Psoas muscle (tissue), 7 donors: ENCODE measurements at regions not wholly inside any gene's neighbourhood (a gene's known extent, or its start where the extent isn't known, plus 50 kb on each side); places are given as distances from the start of the nearest gene placed in this dataset.
A peak's percentile ranks its signal among the peaks of the same experiment; 100 is the strongest.

Experiments
- ATAC-seq, 4 donors: fragments of 200-7000 bp; cut with Tn5 transposase; one replicate each; pipeline ENCODE4 v1.9.1; 2020; ENCODE audit warnings: moderate library complexity in 3 of 4, mild to moderate bottlenecking in 2 of 4
- DNase-seq, 2 donors: peaks; one replicate each; pipeline ENCODE4 v3.0.0-alpha.2; 2020
- H3K27ac ChIP-seq: fragments of 200-600 bp; one replicate; pipeline ENCODE4 v1.8.0; 2022
- H3K27me3 ChIP-seq, 3 donors: fragments of 200-600 bp in 1 of 3; one replicate each; pipeline versions ENCODE4 v1.6.1 to v1.8.0; 2013 to 2022; ENCODE audit warnings: low read length in 2 of 3, mild to moderate bottlenecking in 2 of 3, moderate library complexity in 1 of 3; ENCODE audit not compliant: insufficient read depth in 3 of 3
- H3K36me3 ChIP-seq, 2 donors: fragments of 200-600 bp in 1 of 2; one replicate each; pipeline versions ENCODE4 v1.6.1 to v1.8.0; 2013 to 2022; ENCODE audit warnings: low read depth in 1 of 2, mild to moderate bottlenecking in 1 of 2, moderate library complexity in 1 of 2; ENCODE audit not compliant: insufficient read depth in 1 of 2
- H3K4me1 ChIP-seq: fragments of 200-600 bp; one replicate; pipeline ENCODE4 v1.8.0; 2022
- H3K4me3 ChIP-seq: fragments of 200-600 bp; one replicate; pipeline ENCODE4 v1.8.0; 2022; ENCODE audit warnings: mild to moderate bottlenecking
- H3K9me3 ChIP-seq: fragments of 200-600 bp; one replicate; pipeline ENCODE4 v1.8.0; 2022
- WGBS, 3 donors: extraction: QIAGEN DNeasy Blood & Tissue Kit; methylation state at CpG; one replicate each; pipeline versions ENCODE4 v1.1.6 to v1.1.7; 2013; 5-methylcytosine and 5-hydroxymethylcytosine counted together
- intact Hi-C, 2 donors: fragments of 100-400 bp; cut with DNase I; formaldehyde crosslinking; loops; one replicate each; pipeline versions ENCODE4 v1.11.0 to v1.14.2; 2022
- TF ChIP-seq, protein P1 (sequence below): fragments of 200-600 bp; IDR thresholded peaks from one replicate; pipeline ENCODE4 v1.8.0; 2022; ENCODE audit warnings: antibody characterized with exemption
- donor health status: healthy with polysubstance abuse.
- donor health status: DM: no; HTN: no; CAD: no; lungs with moderate emphysema.
- donor health status: Bipolar disorder and iron deficiency.
- donor health status: healthy.
- donor health status: DM: yes; HTN: yes; CAD: no.
- donor health status: DM: no; HTN: no; CAD: no.
- donor health status: DM: yes; HTN: yes; CAD: no.

DNA sequence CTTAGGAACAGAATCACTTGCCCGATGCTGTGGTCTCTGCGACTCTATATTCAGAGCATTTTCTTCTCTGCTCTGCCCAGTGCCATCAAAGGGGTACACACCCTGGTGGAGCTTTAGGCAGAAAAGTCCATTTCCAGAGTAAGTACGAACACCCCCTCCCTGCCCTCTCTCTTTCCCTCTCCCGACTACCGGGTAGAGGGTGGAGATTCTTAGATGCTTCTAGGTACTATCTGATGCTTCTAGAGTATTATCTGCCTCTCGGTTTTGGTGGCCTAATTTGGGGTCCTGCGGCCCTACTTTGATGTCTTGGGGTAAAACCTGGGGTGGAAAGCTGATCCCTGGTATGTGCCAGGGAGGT is 245.4 kb upstream of the SOX4 start:
- TF ChIP-seq, protein P1, sequence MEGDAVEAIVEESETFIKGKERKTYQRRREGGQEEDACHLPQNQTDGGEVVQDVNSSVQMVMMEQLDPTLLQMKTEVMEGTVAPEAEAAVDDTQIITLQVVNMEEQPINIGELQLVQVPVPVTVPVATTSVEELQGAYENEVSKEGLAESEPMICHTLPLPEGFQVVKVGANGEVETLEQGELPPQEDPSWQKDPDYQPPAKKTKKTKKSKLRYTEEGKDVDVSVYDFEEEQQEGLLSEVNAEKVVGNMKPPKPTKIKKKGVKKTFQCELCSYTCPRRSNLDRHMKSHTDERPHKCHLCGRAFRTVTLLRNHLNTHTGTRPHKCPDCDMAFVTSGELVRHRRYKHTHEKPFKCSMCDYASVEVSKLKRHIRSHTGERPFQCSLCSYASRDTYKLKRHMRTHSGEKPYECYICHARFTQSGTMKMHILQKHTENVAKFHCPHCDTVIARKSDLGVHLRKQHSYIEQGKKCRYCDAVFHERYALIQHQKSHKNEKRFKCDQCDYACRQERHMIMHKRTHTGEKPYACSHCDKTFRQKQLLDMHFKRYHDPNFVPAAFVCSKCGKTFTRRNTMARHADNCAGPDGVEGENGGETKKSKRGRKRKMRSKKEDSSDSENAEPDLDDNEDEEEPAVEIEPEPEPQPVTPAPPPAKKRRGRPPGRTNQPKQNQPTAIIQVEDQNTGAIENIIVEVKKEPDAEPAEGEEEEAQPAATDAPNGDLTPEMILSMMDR: no peak
- Histone ChIP-seq H3K4me3 (no peak overlapping the region), H3K4me1 (peaks cover 15% of the 10 kb centered on the region), H3K9me3 (no peaks in the 10 kb centered on the region), H3K36me3 (no peaks in the 10 kb centered on the region), H3K27ac (peak overlapping the region; percentile 51), H3K27me3 (no peaks in the 10 kb centered on the region)
- intact Hi-C loops: loop anchor here in 1 of 2 donors (5.0 kb wide), 1 partner anchor 239 kb away; no protein-coding TSS in a partner anchor
- peak in 1 of 4 donors; percentile 9 for ATAC-seq
- DNase-seq: no peak
- WGBS, 3 donors: 57 to 63% (median 61%) methylated on average over 7 of the region's 7 CpGs

- intact Hi-C loops: loop anchor here in 1 of 2 donors (5.0 kb wide), 1 partner anchor 239 kb away; no protein-coding TSS in a partner anchor
- H3K9me3 ChIP-seq: no peaks in the 10 kb centered on the region
- peak; percentile 39 to 74 for DNase-seq
- peak; percentile 86 to 99 (median 98) for ATAC-seq
- WGBS, 3 donors: 12 to 27% (median 21%) methylated on average over 7 of the region's 7 CpGs
- H3K4me1 ChIP-seq: peaks cover 15% of the 10 kb centered on the region
- peak overlapping the region; percentile 51 for H3K27ac ChIP-seq
- no peaks in the 10 kb centered on the region for H3K27me3 ChIP-seq
- H3K36me3 ChIP-seq: no peaks in the 10 kb centered on the region
- no peak overlapping the region for H3K4me3 ChIP-seq
- TF ChIP-seq, protein P1: no peak
These were observed 244.9 kb upstream of the SOX4 start for GRCh38 chr6:21348504-21349195.

DNA sequence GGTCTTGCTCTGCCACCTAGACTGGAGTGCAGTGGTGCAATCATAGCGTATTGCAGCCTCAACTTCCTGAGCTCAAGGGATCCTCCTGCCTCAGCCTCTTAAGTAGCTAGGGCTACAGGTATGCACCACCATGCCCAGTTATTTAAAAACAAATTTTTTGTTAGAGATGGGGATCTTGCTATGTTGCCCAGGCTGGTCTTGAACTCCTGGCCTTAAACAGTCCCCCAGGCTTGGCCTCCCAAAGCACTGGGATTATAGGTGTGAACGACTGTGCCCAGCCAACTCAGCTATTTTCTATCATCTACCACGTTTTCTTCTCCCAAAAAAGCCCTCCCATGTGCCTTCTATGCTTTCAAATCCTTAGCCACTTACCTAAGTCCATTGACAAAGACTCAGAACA is 243.7 kb upstream of the SOX4 start:
- 79 to 87% (median 82%) methylated on average over 3 of the region's 3 CpGs for WGBS, 3 donors
- ATAC-seq: no peak

DNA sequence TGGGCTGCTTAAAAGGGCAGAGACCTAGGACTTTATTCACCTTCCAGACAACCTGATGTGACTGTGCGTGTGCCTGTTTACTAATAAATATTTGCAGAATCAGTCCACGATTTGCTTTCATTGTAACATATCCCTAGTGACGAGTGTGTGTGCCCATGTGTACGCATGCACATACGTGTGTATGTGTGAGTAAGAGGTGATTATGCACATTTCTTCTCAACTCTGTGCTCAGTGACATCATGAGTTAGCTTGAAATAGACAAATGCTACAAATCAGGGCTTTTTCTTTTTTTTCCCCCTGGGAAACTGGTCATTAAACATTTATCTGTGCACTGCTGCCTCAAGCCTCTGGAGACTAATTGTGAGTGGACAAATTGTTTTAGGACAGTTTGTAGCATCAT is 242.6 kb upstream of the SOX4 start:
- WGBS, 3 donors: 60 to 78% (median 61%) methylated on average over 5 of the region's 5 CpGs
- no peaks in the 10 kb centered on the region for H3K27me3 ChIP-seq
- peak overlapping the region; percentile 54 for H3K27ac ChIP-seq
- H3K9me3 ChIP-seq: no peaks in the 10 kb centered on the region
- intact Hi-C loops: loop anchor here in 1 of 2 donors (10.0 kb wide), 1 partner anchor 84 kb away; no protein-coding TSS in a partner anchor
- TF ChIP-seq, protein P1: no peak
- no peak for DNase-seq
- H3K4me3 ChIP-seq: no peak overlapping the region
- H3K4me1 ChIP-seq: peaks cover 28% of the 10 kb centered on the region
- no peaks in the 10 kb centered on the region for H3K36me3 ChIP-seq
- ATAC-seq: no peak

More for the DNA sequence above, 243.7 kb upstream of the SOX4 start:
- Histone ChIP-seq H3K27ac (no peak overlapping the region), H3K4me1 (peaks cover 19% of the 10 kb centered on the region), H3K4me3 (no peak overlapping the region), H3K9me3 (no peaks in the 10 kb centered on the region), H3K27me3 (no peaks in the 10 kb centered on the region), H3K36me3 (no peaks in the 10 kb centered on the region)
- TF ChIP-seq, protein P1: no peak
- intact Hi-C loops: loop anchor here in 1 of 2 donors (5.0 to 10.0 kb wide), 2 partner anchors 85 to 237 kb away; no protein-coding TSS in a partner anchor
- DNase-seq: no peak
